ENCODE measurements at regions not wholly inside any gene's neighbourhood (a gene's known extent, or its start where the extent isn't known, plus 50 kb on each side); places are given as distances from the start of the nearest gene placed in this dataset.

- no peak for DNase-seq
Measured at GRCh38 chr4:181690498-181690897, 552.7 kb upstream of the TENM3 start.

GRCh38 chr4:181692965-181693364 is 550.2 kb upstream of the TENM3 start:
- DNase-seq, result no peak

- no peak for DNase-seq
Measured at GRCh38 chr4:181693517-181693916, 549.7 kb upstream of the TENM3 start.

- no peak for DNase-seq
Measured at GRCh38 chr4:181698221-181698620, 545.0 kb upstream of the TENM3 start.

- no peak for DNase-seq
Measured at GRCh38 chr4:181701214-181701613, 542.0 kb upstream of the TENM3 start.

GRCh38 chr4:181701894-181702293 is 541.3 kb upstream of the TENM3 start:
- no peak for DNase-seq

- no peak for DNase-seq
Measured at GRCh38 chr4:181702864-181703495, 540.2 kb upstream of the TENM3 start.

GRCh38 chr4:181710143-181710542 is 533.1 kb upstream of the TENM3 start:
- DNase-seq, result no peak

- DNase-seq, result no peak
Measured at GRCh38 chr4:181711387-181711786, 531.8 kb upstream of the TENM3 start.

GRCh38 chr4:181728305-181728966 is 514.8 kb upstream of the TENM3 start:
- no peak for DNase-seq

GRCh38 chr4:181731900-181732299 is 511.3 kb upstream of the TENM3 start:
- DNase-seq, result no peak

GRCh38 chr4:181737744-181738143 is 505.5 kb upstream of the TENM3 start:
- no peak for DNase-seq

- no peak for DNase-seq
Measured at GRCh38 chr4:181739031-181739430, 504.2 kb upstream of the TENM3 start.

- DNase-seq, result no peak
Measured at GRCh38 chr4:181741513-181741912, 501.7 kb upstream of the TENM3 start.

- DNase-seq, result no peak
Measured at GRCh38 chr4:181745933-181746625, 497.1 kb upstream of the TENM3 start.

- DNase-seq, result no peak
Measured at GRCh38 chr4:181748581-181748980, 494.6 kb upstream of the TENM3 start.

- no peak for DNase-seq
Measured at GRCh38 chr4:181752516-181752915, 490.7 kb upstream of the TENM3 start.

- DNase-seq, result no peak
Measured at GRCh38 chr4:181753207-181753606, 490.0 kb upstream of the TENM3 start.

GRCh38 chr4:181755846-181756245 is 487.4 kb upstream of the TENM3 start:
- peak; percentile 74 for DNase-seq

GRCh38 chr4:181756451-181757095 is 486.6 kb upstream of the TENM3 start:
- DNase-seq, result peak; percentile 20

GRCh38 chr4:181757098-181757497 is 486.1 kb upstream of the TENM3 start:
- DNase-seq, result no peak

GRCh38 chr4:181757910-181758660 is 485.1 kb upstream of the TENM3 start:
- no peak for DNase-seq
